GM18861 (cell line): ENCODE measurements at regions not wholly inside any gene's neighbourhood (a gene's known extent, or its start where the extent isn't known, plus 50 kb on each side); places are given as distances from the start of the nearest gene placed in this dataset.
A peak's percentile ranks its signal among the peaks of the same experiment; 100 is the strongest.

ENCODE experiments used
- ATAC-seq: cut with Tn5 transposase; IDR thresholded peaks from one replicate; pipeline ENCODE4 v1.9.1; 2021; ENCODE audit not compliant: unreplicated experiment

GRCh38 chr2:164439885-164440284, 181.4 kb downstream of the GRB14 start:
- no peak for ATAC-seq

- ATAC-seq, result no peak
Measured at GRCh38 chr2:164439235-164439634, 182.0 kb downstream of the GRB14 start.

- ATAC-seq, result no peak
Measured at GRCh38 chr2:164438490-164439205, 182.6 kb downstream of the GRB14 start.

DNA sequence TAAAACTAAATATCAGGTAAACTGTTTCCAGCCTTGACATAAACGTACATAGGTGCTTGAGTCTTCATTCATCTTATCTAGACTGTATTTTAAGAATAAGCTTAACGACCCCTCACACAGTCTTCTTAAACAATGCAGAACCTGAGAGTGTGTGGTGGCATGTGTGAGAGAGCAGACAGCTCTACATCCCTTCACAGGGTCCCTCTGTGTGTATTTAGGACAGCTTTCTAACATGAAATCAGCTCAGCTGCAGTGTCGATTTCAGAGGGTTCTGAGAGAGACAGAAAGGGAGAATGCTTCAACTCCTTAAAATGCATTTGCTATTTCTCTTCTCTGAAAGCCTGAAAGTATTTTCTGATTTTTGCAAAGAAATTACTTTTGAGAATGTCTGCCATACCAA, 185.2 kb downstream of the GRB14 start:
- no peak for ATAC-seq

DNA sequence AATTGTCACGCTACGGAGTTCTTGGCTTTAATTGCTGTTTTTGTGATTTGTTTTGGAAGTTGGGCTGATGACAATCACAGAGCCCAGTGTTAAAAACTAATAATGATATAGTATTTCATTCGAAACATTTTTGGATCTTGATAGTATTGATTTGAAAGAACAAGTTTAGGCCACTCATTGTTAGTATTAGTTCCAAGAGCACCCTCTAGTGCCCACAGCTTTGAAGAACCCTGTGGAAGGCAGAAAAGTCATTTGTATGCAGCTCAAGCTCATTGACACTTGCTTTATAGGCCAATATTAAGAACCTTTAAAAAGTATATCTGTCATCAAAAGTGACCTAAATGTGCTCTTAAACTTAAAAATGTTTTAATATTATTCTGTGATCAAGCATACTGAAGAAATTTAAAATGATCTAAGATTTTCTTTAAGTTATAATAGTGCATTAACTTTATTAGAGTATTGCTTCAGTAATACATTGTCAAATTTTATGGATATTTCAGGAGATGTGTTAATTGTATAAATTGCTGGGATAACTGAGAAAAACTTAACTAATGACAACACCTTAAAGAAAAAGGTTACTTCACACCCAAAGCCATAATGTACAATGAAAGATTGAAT, 191.0 kb downstream of the GRB14 start:
- no peak for ATAC-seq

DNA sequence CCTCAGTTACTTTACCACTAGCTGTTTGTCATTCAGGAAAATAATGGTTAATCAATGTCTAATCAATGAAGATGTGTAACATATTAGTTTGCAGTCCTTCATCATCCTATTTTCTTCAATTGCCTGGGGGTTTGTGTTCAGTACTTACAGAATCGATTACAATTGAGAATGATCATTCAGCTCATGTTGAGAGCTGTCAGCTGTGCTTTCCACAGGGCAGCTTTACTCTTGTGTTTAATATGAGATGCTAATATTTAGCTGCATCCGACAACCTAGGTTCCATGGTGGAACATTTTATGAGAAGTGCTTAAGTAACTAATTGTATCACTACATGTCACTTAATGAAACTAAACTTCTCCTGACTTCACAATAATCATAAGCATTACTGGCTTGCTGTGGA, 191.9 kb downstream of the GRB14 start:
- ATAC-seq, result no peak

- no peak for ATAC-seq
Measured at GRCh38 chr2:164427111-164427510, 194.2 kb downstream of the GRB14 start.

- no peak for ATAC-seq
Measured at GRCh38 chr2:164420787-164421186, 200.5 kb downstream of the GRB14 start.

DNA sequence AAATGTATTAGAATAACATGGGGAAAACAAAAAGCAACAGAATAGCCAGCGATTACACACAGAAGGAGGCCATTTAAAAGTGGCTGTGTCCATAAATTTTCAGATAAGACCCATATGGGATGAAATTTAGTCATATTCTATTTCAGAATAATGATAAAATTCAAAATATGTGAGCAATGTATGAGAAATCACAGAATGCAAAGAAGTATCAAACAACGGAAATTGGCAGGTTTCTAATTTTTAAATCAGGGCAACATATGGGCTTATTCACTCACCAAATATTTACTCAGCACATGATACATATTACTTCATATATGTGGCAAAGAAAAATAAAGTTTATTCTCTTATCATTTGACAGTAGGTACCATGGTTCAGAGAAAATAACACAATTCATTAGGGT, 208.5 kb downstream of the GRB14 start:
- no peak for ATAC-seq

DNA sequence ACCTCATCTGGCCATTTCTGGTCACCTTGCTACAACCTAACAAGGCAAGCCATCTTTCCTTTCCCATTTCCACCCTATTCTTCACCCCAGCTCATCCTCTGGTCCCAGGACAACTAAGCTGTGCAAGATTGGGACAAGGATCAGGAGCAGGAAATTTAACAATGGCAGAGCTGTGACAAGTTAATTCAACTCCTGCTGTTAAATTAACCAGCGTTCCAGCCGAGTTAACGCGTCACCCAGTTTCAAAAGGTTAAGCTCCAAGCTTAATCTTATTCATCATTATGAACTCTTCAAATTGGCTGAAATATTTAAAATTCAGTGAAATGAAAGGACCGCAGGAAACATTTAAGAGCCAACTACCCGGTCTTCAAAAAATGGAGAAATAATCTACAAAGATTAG, 231.9 kb downstream of the GRB14 start:
- ATAC-seq, result no peak

DNA sequence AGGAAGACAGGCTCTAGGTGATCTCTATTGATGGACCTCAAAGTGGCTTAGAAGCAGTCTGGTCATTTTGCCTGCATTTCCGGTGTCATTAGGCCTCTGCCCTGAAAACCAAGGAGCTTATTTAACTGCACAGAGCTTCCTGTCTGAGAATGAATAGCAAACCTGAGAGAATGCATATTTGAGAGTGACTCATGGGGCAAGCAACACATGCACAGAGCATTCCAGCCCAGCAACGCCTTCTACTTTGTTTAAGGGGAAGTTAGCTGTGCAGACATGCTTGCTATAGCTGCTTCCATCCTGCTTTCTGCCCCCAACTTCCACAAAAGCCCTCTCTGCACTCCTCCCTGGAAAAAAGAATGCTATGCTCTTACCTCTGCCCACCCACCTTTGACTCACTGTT, 232.8 kb downstream of the GRB14 start:
- peak; percentile 72 for ATAC-seq

DNA sequence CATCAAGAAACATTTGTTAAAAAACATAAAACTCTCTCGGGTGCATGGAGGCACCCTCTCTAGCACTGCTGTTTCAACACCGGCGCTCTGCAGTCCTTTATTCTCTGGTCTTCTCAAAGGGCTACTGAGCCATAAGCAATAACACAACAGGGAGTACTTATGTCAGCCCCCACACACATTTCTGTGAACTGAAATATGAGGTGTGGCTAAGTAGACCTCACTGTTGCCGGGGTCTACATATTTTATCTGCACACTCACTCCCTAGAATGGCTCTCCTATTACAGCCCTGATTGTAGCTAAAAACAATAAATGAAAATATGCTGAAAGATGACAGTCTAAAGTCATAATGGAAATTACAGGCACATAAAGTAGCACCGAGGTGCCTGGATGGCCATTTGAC, 235.1 kb downstream of the GRB14 start:
- no peak for ATAC-seq

DNA sequence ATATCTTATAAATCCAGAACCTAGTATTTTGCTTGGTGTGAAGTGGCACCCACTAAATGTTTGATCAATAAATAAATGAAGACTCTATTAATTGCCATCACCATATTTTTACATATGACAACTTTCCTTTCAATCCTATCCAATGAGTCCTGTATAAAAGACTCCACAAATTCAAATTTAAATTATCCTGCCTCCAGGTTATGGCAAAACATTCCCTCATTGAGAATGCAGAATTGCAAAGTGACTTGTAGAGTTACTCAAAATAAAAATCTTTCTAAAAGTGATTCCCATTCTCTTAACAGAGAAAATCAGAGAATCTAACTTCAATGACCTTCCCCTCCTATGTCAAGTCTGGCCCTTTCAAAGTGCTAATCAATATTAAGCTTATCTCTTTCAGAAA, 236.8 kb downstream of the GRB14 start:
- no peak for ATAC-seq

DNA sequence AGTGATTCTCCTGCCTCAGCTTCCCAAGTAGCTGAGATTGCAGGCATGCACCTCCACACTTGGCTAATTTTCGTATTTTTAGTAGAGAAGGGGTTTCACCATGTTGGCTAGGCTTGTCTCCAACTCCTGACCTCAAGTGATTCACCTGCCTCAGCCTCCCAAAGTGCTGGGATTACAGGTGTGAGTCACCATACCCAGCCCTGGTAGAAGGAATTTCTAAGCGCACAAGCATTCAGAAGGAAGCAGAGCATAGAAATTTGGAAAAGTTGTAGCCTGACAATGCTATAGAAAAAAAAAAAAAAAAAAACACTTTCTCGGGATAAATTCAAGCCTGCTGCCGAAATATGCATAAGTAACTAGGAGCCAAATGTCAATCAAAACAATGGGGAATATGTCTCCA, 249.4 kb downstream of the GRB14 start:
- ATAC-seq, result no peak

DNA sequence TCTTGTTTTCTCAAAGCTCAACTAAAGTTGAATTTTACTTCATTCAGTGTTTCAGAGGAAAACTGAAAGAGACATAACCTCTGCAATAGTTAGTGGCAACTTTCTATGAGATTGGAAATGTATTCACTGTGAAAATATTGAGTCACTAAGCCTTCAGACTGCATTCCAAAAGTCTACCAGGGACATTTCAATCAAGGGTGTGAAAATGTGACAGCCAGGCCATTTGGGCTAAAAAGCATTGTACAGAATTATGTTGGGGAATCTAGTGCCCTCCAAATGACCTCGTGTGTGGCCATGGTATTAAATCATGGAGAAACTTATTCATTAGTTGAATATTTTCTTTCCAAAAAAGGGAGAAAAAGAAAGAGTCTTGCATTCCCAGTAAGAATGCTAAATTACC, 251.9 kb downstream of the GRB14 start:
- no peak for ATAC-seq

DNA sequence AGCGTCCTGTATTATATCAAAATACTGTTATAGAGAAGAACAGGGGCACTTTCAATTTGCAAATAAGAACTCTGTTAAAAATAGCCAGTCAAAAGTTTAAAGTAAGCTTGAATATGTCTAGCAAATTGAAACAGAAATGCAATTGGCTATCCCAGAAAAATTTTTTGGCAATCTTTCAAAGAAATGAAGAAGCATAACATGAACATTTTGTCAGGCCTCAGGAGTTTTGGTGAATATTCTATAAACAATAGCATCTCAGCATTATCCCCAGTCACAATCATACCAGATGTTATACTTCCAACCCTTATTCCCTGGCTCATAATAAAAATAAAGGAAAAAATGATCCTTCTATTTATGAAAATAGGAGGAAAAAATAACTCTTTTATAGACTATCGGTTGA, 252.4 kb downstream of the GRB14 start:
- ATAC-seq, result no peak

- ATAC-seq, result no peak
Measured at GRCh38 chr2:164363646-164364045, 257.6 kb downstream of the GRB14 start.

- ATAC-seq, result no peak
Measured at GRCh38 chr2:164351536-164351935, 269.7 kb downstream of the GRB14 start.

GRCh38 chr2:164335947-164336346, 285.3 kb downstream of the GRB14 start:
- ATAC-seq, result no peak

DNA sequence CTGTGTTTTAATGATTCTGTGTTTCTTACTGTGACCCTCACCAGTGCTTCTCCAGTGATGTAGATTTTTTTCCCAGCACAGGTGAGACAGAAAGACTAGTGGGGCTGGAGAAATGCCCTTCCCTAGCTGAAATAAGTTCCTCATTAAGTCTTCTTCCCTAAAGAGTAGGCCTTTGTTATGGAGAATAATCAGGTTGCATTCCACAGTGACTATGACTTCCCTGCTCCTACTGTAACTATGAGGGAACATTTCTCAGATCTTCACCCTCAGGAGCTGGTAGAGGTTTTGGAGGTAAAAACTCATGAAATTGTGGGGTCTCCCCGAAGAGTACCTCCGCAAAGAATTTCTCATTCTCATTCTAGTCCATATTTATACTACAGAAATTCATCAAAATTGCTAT, 286.2 kb downstream of the GRB14 start:
- no peak for ATAC-seq

- ATAC-seq, result no peak
Measured at GRCh38 chr2:164328310-164328709, 293.0 kb downstream of the GRB14 start.

DNA sequence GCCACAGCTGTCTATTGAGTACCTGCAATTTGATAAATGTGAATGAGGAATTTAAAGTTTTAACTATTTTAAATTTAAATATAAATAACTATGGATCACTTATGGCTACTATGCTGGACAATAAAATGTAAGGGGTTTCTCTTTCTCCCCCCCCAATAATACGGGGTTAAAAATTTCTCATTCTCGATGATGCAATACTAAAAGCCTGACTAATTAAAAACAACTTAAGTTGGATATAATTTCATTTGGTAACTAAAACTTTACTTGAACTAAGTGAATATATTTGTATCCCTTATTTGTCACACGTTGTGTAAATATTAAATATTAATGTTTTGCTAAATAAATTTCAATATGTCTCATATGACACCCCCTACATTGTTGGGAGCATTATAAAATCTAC, 297.3 kb downstream of the GRB14 start:
- no peak for ATAC-seq

- ATAC-seq, result no peak
Measured at GRCh38 chr2:164314148-164314547, 307.1 kb downstream of the GRB14 start.
